NOMO-1 (cell line): ENCODE measurements at regions not wholly inside any gene's neighbourhood (a gene's known extent, or its start where the extent isn't known, plus 50 kb on each side); places are given as distances from the start of the nearest gene placed in this dataset.
A peak's percentile ranks its signal among the peaks of the same experiment; 100 is the strongest.
"Not testable (repeated sequence)": the region's sequence is repeated elsewhere in the genome, so short reads cannot be mapped to it uniquely, and the experiment has no call there.

Experiments used
- DNase-seq, 2 experiments: peaks; one replicate each; lab custom pipeline; 2025; ENCODE audit not compliant: unreplicated experiment in 2 of 2; lab: John Stamatoyannopoulos, UW

DNA sequence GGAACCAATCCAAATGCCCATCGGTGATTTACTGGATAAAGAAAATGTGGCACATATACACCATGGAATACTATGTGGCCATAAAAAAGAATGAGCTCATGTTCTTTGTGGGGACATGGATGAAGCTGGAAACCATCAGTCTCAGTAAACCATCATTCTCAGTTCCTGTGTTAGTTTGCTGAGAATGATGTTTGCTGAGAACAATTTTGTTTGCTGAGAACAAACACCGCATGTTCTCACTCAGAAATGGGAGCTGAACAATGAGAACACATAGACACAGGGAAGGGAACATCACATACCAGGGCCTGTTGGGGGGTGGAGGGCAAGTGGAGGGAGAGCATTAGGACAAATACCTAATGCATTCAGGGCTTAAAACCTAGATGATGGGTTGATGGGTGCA lies 185.5 kb downstream of the ANXA1 start:
- not testable (repeated sequence) for DNase-seq

DNA sequence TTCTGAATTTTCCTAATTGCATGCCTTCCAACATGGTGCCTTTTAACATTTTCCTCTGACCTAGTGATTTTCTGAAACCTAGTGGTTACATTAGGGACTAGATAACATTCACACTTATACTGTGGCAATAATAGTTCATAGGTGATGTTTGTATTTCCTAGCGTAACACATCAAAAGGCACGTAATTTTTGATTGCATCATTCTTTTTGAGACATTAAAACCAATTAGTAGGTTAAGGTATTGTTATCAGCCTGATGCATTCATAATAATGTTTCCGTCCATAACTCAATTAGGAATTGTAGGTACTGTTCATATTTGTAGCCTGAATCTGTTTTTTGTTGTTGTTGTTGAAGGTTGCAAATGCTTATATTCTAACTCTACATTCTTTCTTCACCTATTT lies 192.4 kb downstream of the ANXA1 start:
- DNase-seq: no peak

DNA sequence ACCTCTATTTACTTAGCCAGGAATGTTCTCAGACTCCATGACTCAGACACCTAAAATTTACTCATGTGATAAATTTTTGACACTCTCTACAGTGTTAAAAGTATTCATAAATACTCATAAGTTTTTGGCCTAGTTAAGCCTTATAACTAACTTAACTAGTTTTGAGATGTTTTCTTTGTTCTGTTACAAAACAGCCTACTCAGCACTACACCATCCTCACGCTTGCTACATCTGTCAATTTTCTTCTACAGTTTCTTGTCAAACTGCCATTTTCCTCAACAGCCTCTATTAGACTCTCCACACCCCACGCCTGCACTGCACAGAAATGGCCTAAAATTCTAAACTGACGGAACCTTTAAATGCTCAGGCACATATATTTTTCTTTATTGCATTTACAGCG lies 195.5 kb downstream of the ANXA1 start:
- DNase-seq: no peak

DNA sequence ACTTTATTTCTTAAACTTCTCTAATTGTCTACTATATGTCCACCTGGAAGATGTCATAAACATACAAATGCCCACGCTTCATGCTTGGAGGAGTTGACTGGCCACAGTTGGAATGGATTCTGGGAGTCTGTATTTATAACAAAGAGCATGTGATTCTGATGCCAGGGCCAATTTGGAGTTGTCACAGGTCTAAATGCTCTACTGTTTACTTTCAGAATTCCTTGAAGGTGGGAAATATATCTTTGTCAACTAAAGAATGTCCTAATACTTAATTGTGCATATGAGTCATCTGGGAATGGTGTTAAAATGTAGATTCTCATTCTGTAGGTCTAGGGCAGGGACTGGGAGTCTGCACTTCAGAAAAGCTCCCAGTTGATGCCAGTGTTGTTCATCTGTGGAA lies 196.1 kb downstream of the ANXA1 start:
- no peak for DNase-seq

DNA sequence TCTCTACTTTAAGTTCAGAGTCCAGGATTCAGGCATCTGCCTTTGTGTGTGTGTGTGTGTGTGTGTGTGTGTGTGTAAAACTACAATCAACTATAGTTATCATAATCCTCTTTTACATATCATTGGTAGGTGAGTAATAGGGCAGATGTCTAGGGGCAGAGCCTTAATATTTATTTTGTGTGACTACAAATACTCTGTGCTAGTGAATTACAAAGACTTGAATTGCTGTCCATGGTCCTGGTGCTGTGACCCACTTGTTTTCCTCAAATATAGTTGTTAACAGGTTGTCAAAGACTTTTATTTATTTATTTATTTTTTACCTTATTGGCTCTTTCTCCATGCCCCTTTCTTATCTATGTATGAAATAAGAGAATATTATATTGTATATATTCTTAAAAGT lies 196.8 kb downstream of the ANXA1 start:
- DNase-seq: no peak

DNA sequence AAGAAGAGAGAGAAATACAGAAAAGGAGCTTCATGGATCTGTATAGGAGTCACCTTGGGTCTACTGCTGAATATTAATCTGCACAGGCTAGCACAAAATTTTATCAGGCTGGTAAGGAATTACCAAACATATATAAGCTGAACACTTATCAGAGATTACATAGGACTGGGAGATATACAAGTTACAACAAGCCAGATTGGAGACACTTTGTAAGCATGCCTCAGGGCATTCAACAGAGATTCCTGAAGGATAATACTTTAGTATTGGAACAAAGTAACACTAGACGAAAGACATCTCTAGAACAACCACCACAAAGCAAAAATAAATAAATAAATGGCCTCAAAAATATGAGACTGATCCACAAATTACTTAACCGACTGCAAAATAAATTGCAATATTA lies 197.8 kb downstream of the ANXA1 start:
- no peak for DNase-seq

DNA sequence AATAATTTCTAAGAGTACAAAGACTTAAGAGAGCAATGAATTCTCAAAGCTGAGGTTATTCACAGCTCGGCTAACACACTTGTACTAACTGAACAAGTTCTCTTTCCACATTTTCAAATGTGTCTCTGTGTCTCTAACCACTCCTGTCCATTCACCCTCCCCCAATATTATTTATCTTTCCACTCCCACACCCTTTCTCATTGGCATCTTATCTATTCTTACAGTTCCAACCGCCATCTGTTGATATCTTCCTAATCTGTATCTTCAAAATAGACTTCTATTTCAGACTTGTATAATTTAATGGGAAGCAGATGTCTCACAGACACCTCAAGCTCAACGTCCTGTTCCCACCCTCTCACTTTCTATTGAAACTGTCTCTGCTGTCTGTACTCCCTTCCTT lies 205.9 kb downstream of the ANXA1 start:
- no peak for DNase-seq

DNA sequence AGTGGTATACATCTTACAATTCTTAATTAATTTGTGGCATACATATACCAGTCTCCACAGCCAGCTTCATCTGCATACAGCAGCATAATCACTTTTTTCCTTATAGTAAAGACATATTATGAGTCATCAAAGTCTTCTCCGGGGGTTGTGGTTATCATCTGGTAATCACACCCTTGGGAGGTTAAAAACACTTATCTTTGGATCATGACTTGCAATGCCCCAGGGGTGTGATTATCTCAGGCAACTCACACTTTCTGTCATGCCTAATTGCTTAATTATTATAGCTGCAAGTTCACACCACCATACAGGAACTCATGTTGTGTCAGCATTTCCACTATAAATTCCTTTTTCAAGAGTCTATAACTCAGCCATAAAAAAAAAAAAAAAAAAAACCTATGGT lies 218.4 kb downstream of the ANXA1 start:
- no peak for DNase-seq

DNA sequence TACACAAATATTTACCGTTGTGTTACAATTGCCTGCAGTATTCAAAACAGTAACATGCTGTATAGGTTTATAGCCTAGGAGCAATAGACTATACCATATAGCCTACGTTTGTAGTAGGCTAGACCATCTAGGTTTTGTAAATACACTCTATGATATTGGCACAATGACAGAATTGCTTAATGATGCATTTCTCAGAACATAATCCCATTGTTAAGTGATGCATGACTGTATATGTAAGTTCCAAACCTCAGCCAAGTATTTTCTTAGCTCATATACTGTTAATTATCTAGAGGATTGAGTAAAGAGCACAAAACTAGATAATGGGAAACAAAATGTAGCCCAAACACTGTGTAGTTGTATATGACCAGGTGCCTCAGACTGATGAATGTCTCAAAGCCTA lies 220.1 kb downstream of the ANXA1 start:
- no peak for DNase-seq

DNA sequence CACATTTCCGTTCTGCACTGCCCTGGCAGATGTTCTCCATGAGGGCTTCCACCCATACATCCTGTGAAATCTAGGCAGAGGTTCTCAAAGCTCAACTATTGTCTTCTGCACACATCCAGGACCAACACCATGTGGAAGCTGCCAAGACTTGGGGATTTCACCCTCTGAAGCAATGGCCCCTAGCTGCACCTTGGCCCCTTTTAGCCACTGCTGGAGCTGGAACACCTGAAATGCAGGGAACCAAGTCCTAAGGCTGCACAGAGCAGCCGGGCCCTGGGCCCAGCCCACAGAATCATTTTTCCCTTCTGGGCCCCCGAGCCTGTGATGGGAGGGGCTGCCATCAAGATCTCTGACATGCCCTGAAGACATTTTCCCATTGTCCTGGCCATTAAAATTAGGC lies 228.7 kb downstream of the ANXA1 start:
- no peak for DNase-seq

DNA sequence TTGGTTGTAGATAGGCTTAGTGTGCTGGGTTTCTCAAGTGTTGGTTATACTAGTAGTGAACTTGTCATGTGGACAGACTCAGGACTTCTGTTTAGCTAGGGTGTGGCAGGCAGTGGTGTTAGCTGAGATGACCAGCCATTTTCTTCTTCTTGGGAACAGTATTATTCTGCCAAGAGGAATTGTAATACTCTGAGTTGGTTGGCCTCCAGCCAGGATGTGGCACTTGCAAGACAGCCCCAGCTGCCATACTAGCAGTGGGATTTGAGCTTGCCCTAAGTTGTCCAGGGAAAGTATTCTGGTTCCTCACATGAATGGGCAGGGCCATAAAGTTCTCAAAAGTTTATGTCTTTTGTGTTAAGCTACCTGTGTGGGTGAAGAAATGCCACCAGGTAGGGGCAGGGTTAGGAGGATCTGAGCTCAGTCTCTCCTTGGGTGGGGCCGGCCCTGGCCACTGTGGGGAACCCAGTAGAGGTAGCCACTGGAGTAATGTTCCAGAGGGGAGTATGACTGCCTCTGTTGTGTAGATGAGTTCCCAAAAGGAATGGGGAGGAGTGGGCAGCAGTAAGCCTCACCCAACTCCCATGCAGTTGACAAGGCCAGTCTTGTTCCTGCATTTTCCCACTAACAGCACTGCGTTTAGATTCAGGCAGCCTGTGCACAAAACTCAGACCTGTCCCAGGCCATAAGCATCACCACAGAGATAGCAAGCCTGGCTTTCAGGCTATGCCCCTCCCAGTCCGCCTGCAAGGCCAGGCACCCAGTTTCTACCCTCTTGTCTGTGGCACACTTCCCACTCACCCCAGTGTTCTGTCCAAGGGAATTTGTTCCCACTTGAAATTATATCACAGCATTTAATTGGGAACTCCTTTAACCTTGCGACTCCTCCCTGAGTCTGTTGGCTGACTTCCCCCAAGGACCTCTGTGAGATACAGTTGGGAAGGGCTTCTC lies 250.7 kb downstream of the ANXA1 start:
- no peak for DNase-seq

DNA sequence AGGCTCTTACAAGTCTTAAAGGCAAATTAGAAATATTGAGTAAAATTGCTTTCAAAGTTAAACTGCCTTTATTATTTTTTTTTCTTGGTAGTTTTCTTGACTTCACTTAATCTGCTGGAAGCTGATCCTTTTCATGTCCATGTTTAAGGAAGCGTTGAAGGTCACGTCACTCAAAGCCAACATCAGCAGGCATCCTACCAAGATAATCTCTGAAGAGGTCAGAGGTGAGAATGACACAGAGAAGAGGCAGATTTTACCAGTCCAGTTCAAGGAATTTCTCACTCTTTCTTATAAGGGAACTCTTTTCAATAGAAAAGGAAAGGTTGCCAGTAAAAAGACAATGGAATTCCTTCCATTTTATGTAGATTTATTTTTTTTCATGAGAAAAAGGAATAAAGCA lies 259.8 kb downstream of the ANXA1 start:
- DNase-seq: no peak

DNA sequence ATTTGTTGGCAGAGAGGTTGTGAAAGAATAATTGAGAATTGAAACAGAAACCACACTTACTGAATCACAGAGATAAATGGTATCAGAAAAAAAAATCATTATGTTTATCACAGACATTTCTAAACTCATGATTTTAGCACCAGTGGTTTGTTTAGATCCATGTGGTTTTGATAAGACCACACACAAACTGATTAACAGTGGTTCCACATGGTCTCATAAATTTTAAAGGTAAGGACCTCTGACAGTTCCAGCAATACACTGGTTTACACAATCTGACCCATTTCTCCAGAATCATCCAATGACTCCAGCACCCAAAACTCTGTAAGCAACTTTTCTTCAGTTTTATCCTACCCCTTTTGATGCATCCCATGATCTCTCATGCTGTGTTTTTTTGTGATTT lies 261.2 kb downstream of the ANXA1 start:
- DNase-seq: no peak

DNA sequence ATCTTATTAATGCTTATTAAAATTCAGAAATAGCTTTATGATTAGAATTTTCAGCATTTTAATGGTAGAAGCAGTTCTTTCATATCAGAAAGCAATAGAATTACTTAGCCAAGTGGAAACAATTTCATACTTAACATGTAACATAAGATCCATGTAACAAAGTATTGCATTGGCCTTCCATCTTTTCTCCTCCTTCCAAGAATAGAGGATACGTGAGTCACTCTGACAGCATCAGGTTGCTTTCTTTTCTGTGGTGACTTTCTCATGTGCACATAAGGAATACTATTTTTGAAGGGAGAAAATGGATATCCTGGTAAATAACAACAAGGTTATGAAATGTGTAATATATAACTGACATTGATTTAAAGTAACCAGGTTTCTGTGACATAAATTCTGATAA lies 272.2 kb downstream of the ANXA1 start:
- no peak for DNase-seq

DNA sequence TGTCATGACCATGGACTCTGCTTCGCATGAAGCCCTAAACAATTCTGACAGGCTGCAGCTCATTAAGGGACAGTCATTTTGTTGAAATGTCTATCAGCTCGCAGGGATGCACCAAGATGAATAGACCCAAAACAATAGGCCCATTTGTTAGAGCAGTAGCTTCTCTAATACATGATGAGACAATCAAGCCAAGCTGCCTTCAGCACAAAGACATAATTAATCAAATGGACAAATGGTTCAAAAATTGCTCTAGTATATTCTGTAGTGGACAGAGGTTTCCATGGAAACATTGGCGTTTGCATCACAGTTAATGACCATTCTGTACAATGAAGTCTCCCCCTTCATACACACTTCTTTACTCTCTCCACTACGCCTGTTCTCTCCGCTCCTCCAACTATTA lies 274.6 kb downstream of the ANXA1 start:
- DNase-seq: no peak

DNA sequence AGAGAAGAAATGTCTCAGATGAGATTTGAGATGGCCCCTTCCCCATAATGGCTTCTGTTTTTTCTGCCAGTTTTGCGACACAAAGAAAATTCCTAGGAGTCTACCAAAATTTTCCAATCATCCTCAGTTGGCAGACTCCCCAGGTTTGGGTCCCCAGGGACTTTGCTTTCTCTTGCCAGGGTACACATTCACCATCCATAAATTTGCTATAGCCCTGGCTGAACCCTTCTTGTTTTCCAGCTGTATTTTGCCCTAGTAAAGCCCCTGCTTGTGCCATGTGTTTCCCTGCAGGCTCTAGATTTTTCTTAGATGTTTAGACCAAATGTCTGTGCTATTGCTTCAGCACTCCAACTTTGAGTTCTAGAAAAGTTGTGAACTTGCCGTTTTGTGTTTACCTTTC lies 283.2 kb downstream of the ANXA1 start:
- no peak for DNase-seq

DNA sequence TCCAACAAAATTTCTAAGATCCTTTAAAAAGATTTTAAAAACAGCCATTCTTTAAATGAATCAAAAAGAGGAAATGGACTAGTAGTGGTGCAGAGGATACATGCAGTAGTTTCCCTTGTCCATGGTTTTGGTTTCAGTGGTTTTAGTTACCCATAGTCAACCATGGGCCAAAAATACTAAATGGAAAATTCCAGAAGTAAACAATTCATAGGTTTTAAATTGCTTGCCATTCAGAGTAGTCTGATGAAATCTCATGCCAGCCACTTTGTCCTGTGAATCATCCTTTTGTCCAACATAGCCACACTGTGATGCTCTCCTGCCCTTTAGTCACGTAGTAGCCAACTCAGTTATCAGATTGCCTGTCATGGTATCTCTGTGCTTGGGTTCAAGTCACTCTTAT lies 286.1 kb downstream of the ANXA1 start:
- peak in 1 of 2 experiments; percentile 8 for DNase-seq

DNA sequence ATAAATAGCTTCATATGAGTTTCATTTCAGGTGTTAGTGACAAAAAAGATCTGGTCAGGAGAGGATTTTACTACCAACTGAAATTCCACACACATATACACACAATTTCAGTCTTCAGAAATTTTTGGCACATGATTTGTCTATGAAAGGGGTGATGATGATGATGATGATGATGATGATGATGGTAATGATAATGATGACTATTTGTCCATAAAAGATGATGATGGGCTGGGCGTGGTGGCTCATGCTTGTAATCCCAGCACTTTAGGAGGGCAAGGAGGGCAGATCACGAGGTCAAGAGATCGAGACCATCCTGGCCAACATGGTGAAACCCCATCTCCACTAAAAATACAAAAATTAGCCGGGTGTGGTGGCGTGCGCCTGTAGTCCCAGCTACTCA lies 288.2 kb downstream of the ANXA1 start:
- not testable (repeated sequence) for DNase-seq

DNA sequence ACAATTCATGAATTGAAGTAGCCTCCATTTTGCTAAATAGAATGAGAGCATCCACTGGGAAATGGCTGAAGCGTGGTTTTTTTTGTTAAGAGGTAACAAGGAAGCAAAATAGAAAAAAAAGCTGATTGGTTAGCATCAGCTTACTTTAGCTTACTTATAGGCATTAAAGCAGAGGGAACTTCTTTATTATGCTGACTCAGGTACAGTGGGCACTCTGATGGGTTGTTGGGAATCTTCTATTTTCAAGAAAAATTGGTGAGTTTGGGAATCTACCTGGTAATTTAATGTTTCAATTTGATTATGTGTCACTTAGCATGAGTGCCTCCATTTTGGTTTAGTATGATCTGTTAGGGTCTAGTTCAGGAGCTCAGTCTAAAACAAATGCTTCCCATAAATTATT lies 289.6 kb downstream of the ANXA1 start:
- DNase-seq: no peak

DNA sequence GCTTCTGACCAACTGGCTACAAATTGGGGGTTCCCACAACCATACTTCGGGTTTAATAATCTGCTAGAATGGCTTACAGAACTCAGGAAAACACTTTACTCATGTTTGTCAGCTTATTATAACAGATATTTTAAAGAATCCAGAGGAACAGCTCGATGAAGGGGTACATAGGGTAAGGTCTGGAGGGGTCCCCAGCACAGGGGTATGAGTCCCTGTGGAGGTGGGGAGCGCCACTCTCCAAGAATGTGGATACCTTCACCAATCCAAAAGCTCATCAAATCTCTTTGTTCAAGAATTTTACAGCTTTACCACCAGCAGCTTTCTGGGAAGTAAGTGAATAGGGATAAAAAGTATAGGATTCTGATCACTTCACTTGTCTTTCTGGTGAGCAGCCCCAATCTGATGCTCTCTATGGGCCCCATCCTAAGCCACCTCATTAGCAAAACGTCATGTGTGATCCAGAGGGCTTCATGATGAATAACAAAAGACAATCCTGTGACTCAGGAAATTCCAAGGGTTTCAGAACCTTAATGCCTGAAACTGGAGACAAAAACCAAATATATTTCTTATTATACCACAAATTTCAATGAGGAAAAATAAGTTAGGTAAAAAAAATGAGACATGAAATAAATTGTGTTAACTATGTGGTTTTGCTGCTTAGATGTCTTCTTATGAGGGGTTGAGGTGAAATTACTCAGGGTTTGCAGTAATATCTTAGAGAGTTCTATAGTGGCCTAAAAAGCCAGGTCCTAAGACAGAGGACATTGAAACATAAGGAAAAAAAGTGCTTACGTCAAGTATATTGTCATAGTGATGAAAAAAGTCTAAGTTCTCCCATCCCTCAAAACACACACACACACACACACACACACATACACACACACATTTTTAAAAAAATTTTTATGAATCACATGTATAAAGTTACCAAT lies 290.5 kb downstream of the ANXA1 start:
- no peak for DNase-seq

DNA sequence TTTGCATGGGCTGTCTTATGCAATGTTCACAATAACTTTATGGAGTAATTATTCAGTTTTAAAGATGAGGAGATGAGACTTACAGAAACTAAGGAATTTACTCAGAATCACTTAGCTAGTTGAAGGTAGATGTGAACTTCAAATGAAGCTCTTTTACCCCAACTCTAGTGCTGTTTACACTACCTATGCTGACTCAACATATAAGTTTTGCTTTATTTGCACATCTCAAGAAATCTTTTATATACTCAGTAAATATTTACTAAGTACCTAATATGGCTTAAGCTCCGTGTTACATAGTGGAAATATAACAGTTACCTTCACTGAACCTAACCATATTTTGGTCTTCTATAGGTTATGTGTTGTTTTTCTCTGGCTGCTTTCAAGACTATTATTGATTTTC lies 293.2 kb downstream of the ANXA1 start:
- DNase-seq: no peak

DNA sequence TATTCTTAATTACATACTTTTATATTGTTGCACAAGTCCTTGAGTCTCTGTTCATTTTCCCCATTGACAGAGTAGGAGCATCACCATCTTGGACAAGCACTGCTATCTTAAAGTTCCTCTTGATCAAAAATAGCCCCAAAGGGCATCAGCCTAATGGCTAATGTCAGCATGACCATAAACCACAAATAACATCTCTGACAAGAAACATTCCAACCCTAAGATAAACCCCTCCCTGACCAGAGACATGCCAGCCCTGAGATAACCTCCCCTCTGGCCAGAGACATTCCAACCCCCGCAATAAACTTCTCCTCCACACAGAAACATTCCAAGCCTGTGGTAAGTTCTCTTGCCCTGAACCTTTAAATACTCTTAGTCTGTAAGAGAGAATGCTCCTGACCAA lies 293.7 kb downstream of the ANXA1 start:
- not testable (repeated sequence) for DNase-seq
